Stimulated activated CD8-positive, alpha-beta memory T cell treated with anti-CD3 and anti-CD28 coated beads, Interleukin-2, amount 100 ng/mL, for 48 hours (primary cell): ENCODE measurements at regions not wholly inside any gene's neighbourhood (a gene's known extent, or its start where the extent isn't known, plus 50 kb on each side); places are given as distances from the start of the nearest gene placed in this dataset.

Experiments
- DNase-seq, 2 donors: peaks; one replicate each; pipeline ENCODE4 v3.0.0-alpha.2; 2020; ENCODE audit warnings: low read depth in 2 of 2

- no peak for DNase-seq
These were observed 135.1 kb upstream of the FRY start for GRCh38 chr13:31896427-31896826.

GRCh38 chr13:31898378-31899071, 133.0 kb upstream of the FRY start:
- DNase-seq = no peak

GRCh38 chr13:31901985-31902384, 129.6 kb upstream of the FRY start:
- DNase-seq = no peak

GRCh38 chr13:31903111-31903815, 128.3 kb upstream of the FRY start:
- DNase-seq = no peak

GRCh38 chr13:31904941-31905824, 126.4 kb upstream of the FRY start:
- DNase-seq = no peak

- no peak for DNase-seq
These were observed 125.6 kb upstream of the FRY start for GRCh38 chr13:31905961-31906360.

GRCh38 chr13:31908696-31909411, 122.7 kb upstream of the FRY start:
- no peak for DNase-seq

GRCh38 chr13:31909864-31910551, 121.6 kb upstream of the FRY start:
- DNase-seq = peak in 1 of 2 donors; percentile 7

- no peak for DNase-seq
These were observed 120.9 kb upstream of the FRY start for GRCh38 chr13:31910633-31911032.

GRCh38 chr13:31912647-31913401, 118.8 kb upstream of the FRY start:
- DNase-seq = no peak

GRCh38 chr13:31913459-31913858, 118.1 kb upstream of the FRY start:
- no peak for DNase-seq

GRCh38 chr13:31914843-31915242, 116.7 kb upstream of the FRY start:
- DNase-seq = no peak

GRCh38 chr13:31918707-31919106, 112.9 kb upstream of the FRY start:
- no peak for DNase-seq

GRCh38 chr13:31919241-31919640, 112.3 kb upstream of the FRY start:
- DNase-seq = no peak

- no peak for DNase-seq
These were observed 111.4 kb upstream of the FRY start for GRCh38 chr13:31919971-31920726.

GRCh38 chr13:31920727-31921100, 110.9 kb upstream of the FRY start:
- DNase-seq = no peak

- no peak for DNase-seq
These were observed 108.8 kb upstream of the FRY start for GRCh38 chr13:31922724-31923123.

- no peak for DNase-seq
These were observed 108.3 kb upstream of the FRY start for GRCh38 chr13:31923134-31923763.

GRCh38 chr13:31925079-31925478, 106.5 kb upstream of the FRY start:
- no peak for DNase-seq
